ENCODE measurements at regions not wholly inside any gene's neighbourhood (a gene's known extent, or its start where the extent isn't known, plus 50 kb on each side); places are given as distances from the start of the nearest gene placed in this dataset.
"Not testable (repeated sequence)": the region's sequence is repeated elsewhere in the genome, so short reads cannot be mapped to it uniquely, and the experiment has no call there.

GRCh38 chr6:23784301-23784919 is 341.6 kb upstream of the NRSN1 start:
- no peak for DNase-seq
- peak in 1 of 2 donors; percentile 38 for ATAC-seq
- intact Hi-C loops (cut with DNase I) = no loop called here

- no peak for ATAC-seq
- DNase-seq = no peak
- intact Hi-C loops (cut with DNase I) = no loop called here
These were observed 335.3 kb upstream of the NRSN1 start for GRCh38 chr6:23790756-23791155.

- ATAC-seq (no peak), DNase-seq (no peak)
- intact Hi-C loops (cut with DNase I) = no loop called here
These were observed 329.0 kb upstream of the NRSN1 start for GRCh38 chr6:23797041-23797440.

- ATAC-seq; DNase-seq; intact Hi-C loops (cut with DNase I): not testable (repeated sequence)
These were observed 321.7 kb upstream of the NRSN1 start for GRCh38 chr6:23804289-23804688.

- DNase-seq; ATAC-seq; intact Hi-C loops (cut with DNase I): not testable (repeated sequence)
These were observed 304.9 kb upstream of the NRSN1 start for GRCh38 chr6:23821141-23821540.

GRCh38 chr6:23823421-23823820 is 302.6 kb upstream of the NRSN1 start:
- ATAC-seq = no peak
- intact Hi-C loops (cut with DNase I) = no loop called here
- no peak for DNase-seq

- DNase-seq (no peak), ATAC-seq (no peak)
- intact Hi-C loops (cut with DNase I) = no loop called here
These were observed 299.4 kb upstream of the NRSN1 start for GRCh38 chr6:23826572-23826971.

GRCh38 chr6:23828861-23829260 is 297.2 kb upstream of the NRSN1 start:
- ATAC-seq (no peak), DNase-seq (no peak)
- intact Hi-C loops (cut with DNase I) = no loop called here

GRCh38 chr6:23841116-23841515 is 284.9 kb upstream of the NRSN1 start:
- intact Hi-C loops (cut with DNase I) = no loop called here
- DNase-seq (no peak), ATAC-seq (no peak)

GRCh38 chr6:23842760-23843159 is 283.3 kb upstream of the NRSN1 start:
- intact Hi-C loops (cut with DNase I) = no loop called here
- DNase-seq = no peak
- no peak for ATAC-seq

GRCh38 chr6:23851522-23851921 is 274.5 kb upstream of the NRSN1 start:
- DNase-seq = no peak
- intact Hi-C loops (cut with DNase I) = no loop called here
- ATAC-seq = no peak

GRCh38 chr6:23853566-23854133 is 272.4 kb upstream of the NRSN1 start:
- intact Hi-C loops (cut with DNase I); DNase-seq; ATAC-seq: not testable (repeated sequence)

- intact Hi-C loops (cut with DNase I); DNase-seq: not testable (repeated sequence)
These were observed 271.9 kb upstream of the NRSN1 start for GRCh38 chr6:23854154-23854553.

GRCh38 chr6:23855497-23856116 is 270.4 kb upstream of the NRSN1 start:
- DNase-seq (no peak), ATAC-seq (no peak)
- intact Hi-C loops (cut with DNase I) = no loop called here

More at GRCh38 chr6:23854154-23854553, 271.9 kb upstream of the NRSN1 start:
- not testable (repeated sequence) for ATAC-seq

GRCh38 chr6:23870496-23870895 is 255.5 kb upstream of the NRSN1 start:
- ATAC-seq (no peak), DNase-seq (no peak)
- intact Hi-C loops (cut with DNase I) = no loop called here

- intact Hi-C loops (cut with DNase I) = no loop called here
- no peak for ATAC-seq
These were observed 252.9 kb upstream of the NRSN1 start for GRCh38 chr6:23873161-23873560.

GRCh38 chr6:23875006-23875405 is 251.0 kb upstream of the NRSN1 start:
- intact Hi-C loops (cut with DNase I) = no loop called here
- no peak for ATAC-seq
- DNase-seq = no peak

More at GRCh38 chr6:23873161-23873560, 252.9 kb upstream of the NRSN1 start:
- no peak for DNase-seq

- intact Hi-C loops (cut with DNase I) = no loop called here
- DNase-seq = no peak
- ATAC-seq = no peak
These were observed 246.2 kb upstream of the NRSN1 start for GRCh38 chr6:23879816-23880215.

GRCh38 chr6:23890543-23891227 is 235.3 kb upstream of the NRSN1 start:
- no peak for DNase-seq
- ATAC-seq = peak in 1 of 2 donors; percentile 67
- intact Hi-C loops (cut with DNase I) = no loop called here

- ATAC-seq (no peak), DNase-seq (no peak)
- intact Hi-C loops (cut with DNase I) = no loop called here
These were observed 220.7 kb upstream of the NRSN1 start for GRCh38 chr6:23905133-23905815.
